C1 segment of cervical spinal cord (tissue), 14 donors: ENCODE measurements at regions not wholly inside any gene's neighbourhood (a gene's known extent, or its start where the extent isn't known, plus 50 kb on each side); places are given as distances from the start of the nearest gene placed in this dataset.

Experiments used
- DNase-seq, 14 donors: peaks; one replicate each; lab custom pipeline; 2025; lab: John Stamatoyannopoulos, UW

DNA sequence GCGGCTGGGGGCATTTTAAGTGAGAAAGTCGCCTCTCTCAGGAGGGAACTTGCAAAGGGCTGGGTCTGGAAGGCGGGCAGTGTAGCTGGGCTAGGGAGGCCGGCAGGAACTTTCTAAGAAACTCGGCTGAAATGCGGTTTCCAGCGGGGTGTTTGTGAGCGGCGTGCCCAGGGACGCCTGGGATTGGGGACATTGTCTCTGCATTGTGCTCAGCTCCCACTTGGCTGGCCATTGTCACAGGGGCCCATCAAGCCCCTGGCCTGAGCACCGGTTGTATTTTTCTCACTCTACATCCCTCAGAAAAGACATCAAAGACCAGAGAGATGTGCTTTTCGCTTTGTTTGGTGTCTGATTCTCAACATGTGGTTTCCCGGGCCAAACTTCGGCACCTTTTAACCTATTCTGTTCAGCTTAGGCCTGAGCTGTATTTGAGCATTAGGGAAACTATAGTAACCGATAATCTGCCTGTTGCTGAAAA, 291.1 kb upstream of the IRX3 start:
- no peak for DNase-seq

DNA sequence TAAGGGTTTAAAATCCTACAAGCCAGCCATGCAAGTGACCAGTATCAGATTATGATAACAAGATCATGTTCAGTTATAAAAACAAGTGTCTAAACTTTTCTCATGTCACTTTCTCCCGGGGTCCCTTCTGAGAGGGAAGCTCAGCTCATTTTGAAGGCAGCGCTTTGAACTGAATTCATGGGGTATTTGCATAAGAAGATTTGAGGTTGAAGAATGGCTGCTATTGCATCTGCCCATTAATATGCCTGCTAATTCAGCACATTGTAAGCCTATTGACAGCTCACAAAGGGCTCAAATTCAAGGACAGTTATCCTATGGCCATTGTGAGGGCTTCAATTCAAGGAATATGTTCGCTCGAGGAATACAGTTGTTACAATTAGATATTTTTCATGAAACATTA, 290.2 kb upstream of the IRX3 start:
- DNase-seq, result no peak

DNA sequence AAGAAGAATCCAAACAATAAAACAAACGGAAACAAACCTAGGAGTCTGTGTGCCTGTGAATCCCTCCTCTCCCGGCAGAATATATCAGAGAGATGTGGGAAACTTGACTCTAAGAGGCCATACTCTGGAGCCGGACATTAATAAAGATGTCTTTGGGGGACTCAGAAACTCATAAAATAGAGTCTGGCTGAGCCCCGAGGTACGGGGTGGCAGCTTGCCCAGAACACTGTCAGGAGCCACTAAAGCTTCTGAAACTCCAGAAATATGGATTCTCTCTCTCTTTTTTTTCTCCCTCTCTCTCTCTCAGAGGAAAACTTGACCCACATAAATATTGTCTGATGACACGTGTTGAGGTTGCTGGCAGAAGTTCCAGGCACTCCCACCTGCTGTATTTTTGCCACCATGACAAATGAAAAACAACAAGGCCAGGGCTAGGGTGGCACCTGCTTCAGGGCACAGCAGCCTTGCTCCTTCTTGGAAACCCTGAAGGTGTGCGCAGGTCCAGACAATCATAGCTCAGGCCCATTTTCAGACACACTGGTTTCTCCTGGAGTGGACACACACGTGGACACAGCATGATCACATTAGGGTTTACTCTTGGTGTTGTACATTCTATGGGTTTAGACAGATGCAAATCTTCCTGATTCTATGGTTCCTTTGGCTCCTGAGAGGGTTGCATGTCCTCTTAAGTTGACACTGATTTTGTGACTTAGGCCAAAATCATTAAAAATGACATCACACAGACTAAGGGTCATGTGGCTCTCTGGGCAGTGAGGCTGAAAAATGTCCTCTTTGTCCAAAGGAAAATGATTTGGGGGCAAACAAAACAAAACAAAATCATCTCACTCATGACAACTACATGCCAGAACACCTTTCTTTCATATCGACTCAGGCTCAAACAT, 282.6 kb upstream of the IRX3 start:
- DNase-seq, result no peak

DNA sequence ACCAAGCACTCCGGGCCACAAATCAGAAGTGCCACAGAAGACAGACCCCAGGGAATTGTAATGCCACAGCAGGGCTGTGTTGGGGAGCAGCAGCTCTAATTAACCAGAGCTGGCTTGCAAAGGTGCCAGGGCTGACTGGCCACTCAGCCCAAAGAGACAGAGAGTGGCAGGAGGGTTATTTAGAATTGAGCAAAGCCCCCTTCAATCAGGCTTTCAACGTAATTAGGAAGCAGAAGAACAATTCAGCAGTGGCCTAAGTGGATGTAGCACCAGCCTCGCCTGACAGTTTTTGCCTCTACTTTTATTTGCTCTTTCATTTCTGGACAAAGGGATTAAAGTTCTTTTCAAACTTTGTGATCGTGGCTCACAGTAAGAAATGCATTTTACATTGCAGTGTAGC, 278.3 kb upstream of the IRX3 start:
- DNase-seq, result no peak

DNA sequence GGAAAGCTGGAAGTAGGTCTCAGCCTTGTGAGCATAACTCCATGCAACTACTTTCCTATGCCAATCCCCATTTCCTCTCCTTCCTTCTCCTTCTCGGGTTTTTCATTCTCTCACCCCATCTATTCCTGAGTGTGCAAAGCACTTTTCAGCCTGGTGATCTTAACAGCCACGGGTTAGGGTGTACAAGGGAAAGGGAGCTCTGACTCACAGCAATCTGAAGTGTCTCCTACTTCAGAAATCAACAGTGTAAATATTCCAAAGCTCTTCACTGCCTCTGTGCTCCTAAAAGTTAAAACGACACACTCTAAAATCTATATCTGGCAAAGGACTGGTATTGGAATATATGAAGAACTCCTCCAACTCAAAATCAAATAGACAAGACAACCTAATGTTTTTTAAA, 268.0 kb upstream of the IRX3 start:
- DNase-seq, result no peak

DNA sequence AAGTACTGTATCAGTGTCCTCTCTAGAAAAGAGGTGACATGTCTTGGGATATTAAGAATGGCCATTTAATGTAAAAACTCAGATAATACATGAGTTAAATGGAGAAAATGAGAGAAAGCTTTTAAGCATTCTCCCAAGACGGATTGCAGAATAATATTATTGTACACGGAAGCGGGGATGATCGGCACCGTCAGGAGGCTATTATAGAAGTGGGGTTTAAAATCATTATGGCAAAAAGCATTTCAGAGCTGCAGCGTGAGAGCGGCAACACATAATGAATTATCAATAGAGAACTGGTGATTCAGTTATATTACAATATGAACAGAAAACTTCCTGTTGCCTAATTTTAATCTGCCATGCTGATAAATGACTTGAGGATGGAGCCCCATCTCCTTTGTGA, 261.7 kb upstream of the IRX3 start:
- DNase-seq, result no peak

DNA sequence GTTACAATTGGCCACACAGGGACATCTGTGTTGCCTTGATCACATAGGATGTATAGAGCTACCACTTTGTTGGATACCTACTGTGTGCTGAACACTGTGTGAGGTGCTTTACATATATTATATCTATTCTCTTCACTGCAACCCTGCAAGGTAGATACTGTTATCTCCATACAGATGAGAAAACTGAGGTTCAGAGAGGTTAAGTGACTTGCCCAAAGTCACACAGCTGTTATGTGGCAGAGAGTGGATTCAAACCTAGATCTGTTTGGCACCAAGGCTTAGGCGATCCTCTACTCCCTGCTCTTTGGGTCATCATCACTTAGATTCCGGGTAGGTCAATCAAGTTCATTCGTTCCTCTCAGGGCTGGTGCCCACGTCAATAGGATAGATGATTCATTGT, 260.5 kb upstream of the IRX3 start:
- DNase-seq, result no peak

DNA sequence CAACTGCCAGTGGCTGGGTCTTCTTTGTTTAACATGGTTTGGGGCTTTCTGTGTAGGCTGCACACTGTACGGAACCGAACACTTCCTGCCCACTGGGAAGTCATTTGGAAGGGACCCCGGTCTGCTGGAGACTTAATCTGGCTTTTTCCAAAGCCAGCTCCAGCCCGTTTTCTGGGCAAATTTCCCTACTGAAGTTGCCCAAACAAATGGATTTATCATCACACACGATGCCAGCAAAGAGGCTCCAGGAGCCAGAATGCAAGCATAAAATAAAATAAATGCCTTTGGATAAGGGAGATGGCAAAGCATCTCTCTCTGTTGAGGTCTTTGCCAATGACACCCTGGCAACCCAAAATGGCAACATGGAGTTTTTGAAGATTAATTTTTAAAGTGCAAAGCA, 259.9 kb upstream of the IRX3 start:
- DNase-seq, result peak in 4 of 14 donors; percentile 3 to 25 (median 7)

DNA sequence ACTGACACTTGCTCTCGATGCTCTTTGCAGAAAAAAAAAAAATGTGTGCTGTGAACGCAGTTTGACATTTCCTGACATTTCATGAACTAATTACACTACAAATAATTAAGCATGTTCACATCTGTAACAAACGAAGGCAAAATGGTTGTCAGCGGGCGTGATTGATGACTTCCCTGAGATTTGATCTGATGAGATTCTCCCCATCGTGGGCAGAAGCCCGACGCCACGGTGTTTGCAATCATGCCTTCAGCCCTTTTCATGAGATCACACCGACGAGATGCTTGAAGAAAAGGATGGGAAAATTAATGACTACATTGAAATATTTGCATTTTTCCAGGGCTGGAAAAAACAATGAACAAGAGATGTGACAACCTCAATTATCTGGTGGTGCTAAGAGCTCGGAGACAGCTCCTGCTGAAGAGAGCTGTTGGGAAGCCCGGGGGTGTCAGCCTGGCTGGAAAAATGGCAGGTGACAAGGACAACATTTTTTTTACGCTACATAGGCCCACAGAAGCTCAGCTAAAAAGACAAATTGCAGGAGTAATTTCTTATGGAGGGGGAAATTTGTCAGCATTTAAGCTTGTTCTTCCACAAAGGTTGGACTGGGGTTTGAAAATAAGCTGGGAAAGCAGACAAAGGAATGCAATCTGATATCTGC, 259.4 kb upstream of the IRX3 start:
- DNase-seq, result no peak

DNA sequence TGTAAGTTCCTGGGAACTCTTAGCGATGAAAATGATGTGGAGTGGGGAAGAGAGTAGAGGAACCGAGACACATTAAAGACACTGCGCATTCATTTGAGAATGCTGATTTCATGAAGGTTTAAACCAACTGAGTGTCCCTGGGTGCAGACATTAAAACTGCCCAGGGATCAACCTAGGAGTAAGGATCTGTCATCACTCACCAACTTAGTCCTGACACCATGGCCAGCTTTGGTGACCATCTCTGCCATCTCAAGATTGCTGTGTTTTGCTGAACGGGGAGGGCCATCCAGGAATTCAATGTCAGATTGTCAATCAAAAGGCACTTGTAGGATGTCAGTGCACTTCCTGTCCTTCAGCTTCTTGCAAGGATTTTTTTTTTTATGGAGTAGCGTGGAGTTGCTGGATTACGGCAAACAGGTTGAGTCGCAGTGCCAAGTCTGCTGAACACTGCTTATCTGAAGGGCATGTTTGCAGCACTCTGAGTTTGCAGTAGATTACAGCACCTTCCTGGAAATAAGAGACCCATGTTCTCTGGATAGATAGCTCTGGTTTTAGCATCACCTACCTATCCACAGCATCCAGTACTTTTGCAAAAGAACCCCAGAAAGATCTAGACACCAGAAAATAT, 258.1 kb upstream of the IRX3 start:
- no peak for DNase-seq

DNA sequence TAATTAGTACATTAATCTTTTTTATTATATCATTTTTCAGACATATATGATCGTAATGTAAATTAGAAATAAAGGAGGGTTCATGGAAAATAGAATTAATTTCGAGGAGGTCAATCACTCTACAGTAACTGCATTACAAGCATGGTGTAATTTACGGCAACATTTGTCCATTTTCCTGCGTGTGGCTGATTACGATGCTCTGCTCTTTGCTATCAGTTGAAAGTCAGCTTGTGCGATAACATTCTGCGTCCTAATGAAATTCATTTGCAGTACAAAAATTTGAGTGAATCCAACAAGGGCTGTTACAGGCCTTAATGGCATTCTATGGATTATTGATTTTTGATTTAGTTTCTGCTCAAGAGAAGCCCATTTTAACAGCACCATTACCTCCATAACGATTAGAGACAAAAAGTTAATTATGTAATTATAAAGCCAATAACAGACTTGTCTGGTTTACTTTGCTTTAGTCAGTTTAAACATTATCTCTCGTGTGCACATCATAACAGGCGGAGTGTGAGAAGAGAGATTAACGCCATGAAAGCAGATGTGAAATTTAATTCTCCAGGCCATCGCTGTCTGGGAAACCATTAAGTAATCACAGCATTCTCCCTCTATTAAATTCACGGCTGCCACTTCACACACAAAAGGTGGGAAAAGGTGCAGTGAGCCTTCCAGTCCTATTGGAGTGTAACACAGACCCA, 256.4 kb upstream of the IRX3 start:
- DNase-seq, result no peak

DNA sequence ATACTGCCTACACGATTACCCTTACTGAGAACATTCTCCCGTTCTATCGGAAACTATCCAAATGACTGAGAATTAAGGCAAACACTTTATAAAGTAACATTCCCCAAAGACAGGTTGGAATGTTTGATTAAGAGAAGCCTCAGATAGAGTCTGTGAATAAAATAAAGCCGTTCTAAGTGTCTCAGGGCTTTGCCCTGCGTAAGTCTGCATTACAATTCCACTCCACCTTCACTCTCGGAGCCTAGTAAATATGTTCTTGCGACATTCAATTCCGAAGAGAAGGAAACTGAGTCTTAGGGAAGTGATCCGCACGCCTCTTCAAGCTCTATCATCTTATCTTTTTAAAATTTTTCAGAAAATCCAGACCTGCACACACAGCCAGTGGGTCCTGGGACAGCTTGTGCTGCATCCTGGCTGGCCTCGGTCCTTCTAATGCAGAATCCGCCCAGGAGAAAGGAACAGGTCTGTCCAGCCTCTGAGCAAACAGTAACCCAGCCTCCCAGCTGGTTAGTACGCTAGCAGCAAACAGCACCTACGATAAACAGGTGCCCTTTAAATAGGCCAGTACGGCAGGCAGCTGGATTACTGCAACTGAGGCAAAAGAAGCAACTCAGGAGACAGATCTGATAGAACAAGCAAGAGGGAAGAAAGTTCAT, 254.1 kb upstream of the IRX3 start:
- DNase-seq, result no peak

DNA sequence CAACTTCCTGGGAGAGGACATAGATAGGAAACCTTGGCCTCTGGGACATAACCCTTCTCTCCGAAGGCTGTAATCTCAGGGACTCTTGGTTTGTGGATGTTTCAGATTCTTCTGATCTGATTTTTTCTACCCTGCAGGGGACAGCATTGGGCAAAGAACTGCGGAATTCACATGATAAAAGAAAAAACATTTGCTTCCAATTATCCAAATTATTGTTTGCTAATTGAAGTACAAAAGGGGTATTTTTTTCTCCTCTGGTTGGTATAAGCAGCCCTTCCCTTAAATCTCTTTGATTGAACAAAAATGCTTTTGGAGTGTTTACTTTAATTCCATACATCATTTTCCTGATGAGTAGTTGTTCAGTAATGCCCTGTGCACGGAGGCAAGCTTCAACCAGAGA, 251.7 kb upstream of the IRX3 start:
- no peak for DNase-seq

DNA sequence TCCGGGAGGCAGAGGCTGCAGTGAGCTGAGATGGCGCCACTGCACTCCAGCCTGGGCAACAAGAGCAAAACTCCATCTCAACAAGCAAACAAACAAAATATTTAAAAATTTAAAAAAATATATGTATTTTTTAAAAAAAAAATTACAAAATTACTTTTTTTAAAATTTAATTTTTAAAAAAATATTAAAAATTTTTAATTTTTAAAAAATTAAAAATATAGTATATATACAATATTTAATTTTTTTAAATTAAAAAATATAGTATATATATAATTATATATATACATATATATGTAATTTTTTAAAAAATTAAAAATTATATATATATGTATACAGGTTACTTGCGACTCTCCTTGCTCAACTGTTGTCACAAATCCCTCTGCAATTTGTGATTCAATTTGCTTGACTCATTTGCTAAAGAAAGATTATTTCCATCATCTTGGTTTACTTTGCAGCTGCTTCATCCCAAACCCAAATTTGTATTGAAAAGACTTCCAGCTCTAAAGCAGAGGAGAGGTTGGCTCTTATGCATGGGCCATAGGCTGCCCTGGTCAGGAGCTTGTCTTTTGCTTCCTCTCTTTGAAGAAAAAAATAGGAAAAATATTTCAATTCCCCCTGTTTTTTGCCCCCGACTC, 247.4 kb upstream of the IRX3 start:
- DNase-seq, result no peak

DNA sequence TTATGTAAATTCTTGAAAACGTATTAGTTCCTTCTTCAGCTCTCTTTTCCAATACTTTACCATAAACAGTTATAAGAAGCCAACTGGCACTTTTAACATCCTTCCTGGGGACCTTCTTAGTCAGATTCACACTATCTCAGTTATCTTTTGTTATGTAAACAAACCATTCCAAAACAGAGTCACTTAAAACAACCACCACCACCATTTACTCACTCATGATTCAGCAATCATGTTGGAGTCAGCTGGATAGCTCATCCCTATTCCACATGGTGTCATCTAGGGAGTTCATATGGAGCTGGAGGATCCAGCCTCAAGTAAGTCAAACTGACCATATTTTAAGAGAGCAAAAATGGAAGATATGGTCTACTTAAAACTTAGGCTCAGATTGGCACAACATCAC, 240.3 kb upstream of the IRX3 start:
- no peak for DNase-seq

DNA sequence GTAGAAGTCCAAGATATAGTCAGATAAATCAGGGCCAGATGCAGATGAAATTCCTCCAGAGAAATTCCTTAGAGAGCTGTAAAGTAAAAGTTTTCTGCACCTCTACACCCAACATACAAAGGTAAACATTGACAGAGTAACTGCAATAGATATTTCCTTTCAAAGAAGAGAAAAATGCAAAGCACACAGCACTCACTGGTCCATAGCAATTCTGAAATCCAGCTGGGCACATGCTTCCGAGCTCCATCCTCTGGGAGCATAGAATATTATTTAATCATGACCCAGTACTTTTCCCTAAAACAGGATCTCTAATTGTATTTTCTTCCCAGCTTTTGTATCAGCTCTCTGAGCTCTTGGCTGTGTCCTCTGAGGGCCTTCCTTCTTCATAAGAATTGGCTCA, 239.5 kb upstream of the IRX3 start:
- DNase-seq, result no peak

DNA sequence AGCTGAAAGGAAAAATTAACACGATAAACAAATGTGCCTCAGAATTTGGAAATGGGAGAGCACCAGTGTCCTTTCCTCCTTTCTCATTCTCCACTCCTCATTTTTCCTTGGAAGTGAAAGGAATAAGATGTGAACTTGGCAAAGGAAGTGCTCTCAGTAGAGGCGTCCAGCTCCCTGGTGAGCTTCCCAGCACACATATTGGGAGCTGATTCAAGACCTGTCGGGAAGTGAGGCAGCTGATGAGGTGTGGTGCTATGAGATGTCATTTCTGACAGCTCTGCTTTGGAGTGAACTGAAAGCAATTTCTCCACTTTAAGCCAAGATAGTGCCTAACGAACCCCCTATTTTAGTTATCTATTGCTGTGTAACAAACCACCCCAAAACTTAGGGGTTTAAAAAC, 238.5 kb upstream of the IRX3 start:
- DNase-seq, result no peak

DNA sequence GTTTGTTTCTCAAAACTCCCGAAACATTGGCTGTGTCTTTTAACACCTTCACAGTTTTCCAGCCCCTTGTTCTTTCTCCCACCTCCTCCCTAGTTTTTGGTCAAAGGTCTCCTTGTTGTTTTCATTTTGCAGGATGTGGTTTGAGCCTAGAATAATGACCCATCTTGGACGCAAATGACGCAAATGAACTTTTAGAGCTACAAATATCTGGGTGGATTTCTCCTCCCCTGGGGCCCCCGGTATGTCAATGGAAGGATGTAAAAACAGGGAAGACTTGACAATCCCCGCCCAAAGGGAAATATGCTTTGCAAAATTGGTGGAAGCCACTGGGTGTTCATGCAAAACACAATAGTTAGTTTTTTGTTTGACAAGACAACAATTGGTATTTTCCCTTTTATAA, 236.0 kb upstream of the IRX3 start:
- DNase-seq, result no peak

DNA sequence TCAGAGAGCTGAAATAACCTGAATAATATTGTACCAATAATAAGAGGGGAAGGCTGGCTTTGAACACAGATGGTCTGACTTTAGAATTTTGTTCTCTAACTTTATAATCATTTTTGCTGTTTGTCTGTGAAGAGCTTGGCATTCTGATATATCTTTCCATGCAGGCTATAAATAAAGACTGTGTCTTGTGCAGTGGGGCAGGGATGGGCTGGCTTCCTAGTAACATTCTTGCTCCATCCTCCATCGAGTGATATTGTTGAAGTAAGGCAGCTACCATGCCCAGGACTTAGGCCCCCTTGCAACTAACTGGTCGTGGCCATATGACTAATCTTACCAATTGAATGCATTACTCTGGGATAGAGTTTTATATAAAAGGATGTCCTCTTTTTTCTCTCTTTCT, 234.7 kb upstream of the IRX3 start:
- no peak for DNase-seq

DNA sequence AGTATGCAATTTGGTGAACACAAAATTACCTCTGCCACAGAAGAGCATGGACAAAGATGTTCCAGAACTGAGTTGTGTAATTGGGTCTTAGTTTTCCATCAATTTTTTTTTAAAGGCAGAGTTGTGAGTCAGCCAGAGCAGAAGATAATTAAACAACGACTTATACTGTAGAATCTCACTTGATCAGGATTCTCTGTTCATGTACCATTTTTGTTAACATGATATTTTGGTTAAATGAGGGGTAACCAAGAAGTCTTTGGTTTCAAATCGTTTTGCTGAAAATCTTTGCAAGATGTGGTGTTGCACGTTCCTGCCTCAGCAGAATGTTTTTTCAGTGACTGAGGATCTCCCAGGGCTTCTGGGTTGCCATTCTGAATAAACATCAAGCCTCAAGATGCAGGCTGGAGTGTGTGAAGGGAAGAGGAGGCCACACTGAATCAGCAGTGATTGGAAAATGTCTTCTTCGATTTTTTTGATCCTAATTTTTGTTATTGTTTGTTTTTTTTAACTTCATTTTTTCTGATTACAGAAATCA, 232.6 kb upstream of the IRX3 start:
- DNase-seq, result no peak

DNA sequence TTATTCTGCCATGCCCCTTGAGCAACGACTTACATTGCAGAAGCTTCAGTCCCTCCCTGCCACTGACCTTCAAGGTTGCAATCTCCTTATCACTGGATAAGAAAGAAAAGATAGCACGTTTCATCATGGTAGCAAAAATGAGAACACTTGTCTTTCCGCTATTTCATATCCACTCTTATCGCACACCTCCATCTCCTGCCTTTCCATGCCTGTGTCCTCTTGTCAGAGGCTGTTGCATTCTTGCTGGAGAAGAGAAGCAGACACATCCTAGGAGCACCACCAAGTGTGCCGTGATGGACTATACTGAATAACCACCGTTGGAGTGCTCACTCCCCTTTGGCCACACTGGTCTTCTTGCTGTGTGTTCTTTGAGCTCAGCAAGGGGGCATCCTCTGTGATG, 230.6 kb upstream of the IRX3 start:
- no peak for DNase-seq
